Common myeloid progenitor, CD34-positive (primary cell): ENCODE measurements at regions not wholly inside any gene's neighbourhood (a gene's known extent, or its start where the extent isn't known, plus 50 kb on each side); places are given as distances from the start of the nearest gene placed in this dataset.

Experiments
- CTCF ChIA-PET: fragments of 350-600 bp; sonication (Branson Sonifier 250); formaldehyde crosslinking; loops from one replicate; lab custom pipeline; 2021; ENCODE audit warnings: antibody characterized with exemption; lab: Charles Lee
- POLR2A ChIA-PET: fragments of 350-600 bp; sonication (Branson Sonifier 250); formaldehyde crosslinking; loops from one replicate; lab custom pipeline; 2021; ENCODE audit warnings: antibody characterized with exemption; lab: Charles Lee
- DNase-seq, 3 donors: peaks; one replicate each; pipeline versions ENCODE4 v3.0.0 to v3.0.0-alpha.2; 2013
- H3K27ac ChIP-seq, 2 experiments: 1 replicate in 1 of 2; 2 replicates in 1 of 2; pipeline ENCODE4 v1.7.0; 2013; ENCODE audit warnings: inconsistent platforms in 2 of 2, low read length in 2 of 2, mild to moderate bottlenecking in 2 of 2, low read depth in 1 of 2, moderate library complexity in 1 of 2; ENCODE audit not compliant: severe bottlenecking in 2 of 2, insufficient read depth in 1 of 2, poor library complexity in 1 of 2
- H3K27me3 ChIP-seq, 5 experiments: replicated peaks in 2 of 5; 1 replicate in 3 of 5; 2 replicates in 2 of 5; pipeline versions ENCODE4 v1.6.1 to v1.7.0; 2013; ENCODE audit warnings: low read length in 4 of 5, mild to moderate bottlenecking in 2 of 5, moderate library complexity in 2 of 5, inconsistent platforms in 1 of 5; ENCODE audit not compliant: insufficient read depth in 5 of 5, control insufficient read depth in 4 of 5
- H3K36me3 ChIP-seq, 4 experiments: 1 replicate in 2 of 4; 2 replicates in 2 of 4; pipeline versions ENCODE4 v1.6.1 to v1.7.0; 2013; ENCODE audit warnings: low read length in 3 of 4, control low read depth in 1 of 4, mild to moderate bottlenecking in 1 of 4; ENCODE audit not compliant: control insufficient read depth in 4 of 4, insufficient read depth in 4 of 4
- H3K4me1 ChIP-seq, 4 experiments: 1 replicate in 3 of 4; 2 replicates in 1 of 4; pipeline versions ENCODE4 v1.6.1 to v1.7.1; 2013; ENCODE audit warnings: low read length in 3 of 4, mild to moderate bottlenecking in 3 of 4, control low read depth in 1 of 4, inconsistent platforms in 1 of 4, moderate library complexity in 1 of 4; ENCODE audit not compliant: control insufficient read depth in 4 of 4, insufficient read depth in 4 of 4; ENCODE audit errors: control extremely low read depth in 1 of 4
- H3K4me3 ChIP-seq, 7 experiments: 1 replicate in 4 of 7; 2 replicates in 3 of 7; pipeline versions ENCODE4 v1.5.1 to v1.7.0; 2013; ENCODE audit warnings: mild to moderate bottlenecking in 7 of 7, low read length in 6 of 7, moderate library complexity in 6 of 7, inconsistent platforms in 2 of 7, low read depth in 2 of 7, control low read depth in 1 of 7; ENCODE audit not compliant: insufficient read depth in 4 of 7, control insufficient read depth in 1 of 7; ENCODE audit errors: extremely low read depth in 1 of 7
- H3K9me3 ChIP-seq, 5 experiments: 1 replicate in 4 of 5; 2 replicates in 1 of 5; pipeline versions ENCODE4 v1.6.1 to v1.7.1; 2013; ENCODE audit warnings: low read length in 4 of 5, mild to moderate bottlenecking in 2 of 5, inconsistent platforms in 1 of 5, low read depth in 1 of 5, moderate library complexity in 1 of 5; ENCODE audit not compliant: control insufficient read depth in 4 of 5, insufficient read depth in 2 of 5; ENCODE audit errors: control extremely low read depth in 1 of 5
- WGBS: methylation state at CpG from one replicate; pipeline ENCODE4 v1.1.5; 2013; ENCODE audit not compliant: insufficient coverage; 5-methylcytosine and 5-hydroxymethylcytosine counted together

- Histone ChIP-seq H3K27me3 (no peaks in the 10 kb centered on the region), H3K27ac (no peak overlapping the region), H3K4me3 (no peak overlapping the region), H3K9me3 (peaks cover 1 to 8% (median 4%) of the 10 kb centered on the region in 5 experiments), H3K4me1 (peaks cover 0 to 14% (median 11%) of the 10 kb centered on the region in 4 experiments), H3K36me3 (no peaks in the 10 kb centered on the region)
- ChIA-PET CTCF (interaction anchor here (1.0 kb wide), 1 partner anchor 80 kb away, joined by 3 read pairs; no protein-coding TSS in a partner anchor), POLR2A (interaction anchor here (0.6 kb wide), 1 partner anchor 27 kb away, joined by 3 read pairs; no protein-coding TSS in a partner anchor)
- 97% methylated on average over 3 of the region's 3 CpGs for WGBS
- no peak for DNase-seq
Measured at GRCh38 chr7:47639495-47640110, 57.7 kb upstream of the TNS3 start.

DNA sequence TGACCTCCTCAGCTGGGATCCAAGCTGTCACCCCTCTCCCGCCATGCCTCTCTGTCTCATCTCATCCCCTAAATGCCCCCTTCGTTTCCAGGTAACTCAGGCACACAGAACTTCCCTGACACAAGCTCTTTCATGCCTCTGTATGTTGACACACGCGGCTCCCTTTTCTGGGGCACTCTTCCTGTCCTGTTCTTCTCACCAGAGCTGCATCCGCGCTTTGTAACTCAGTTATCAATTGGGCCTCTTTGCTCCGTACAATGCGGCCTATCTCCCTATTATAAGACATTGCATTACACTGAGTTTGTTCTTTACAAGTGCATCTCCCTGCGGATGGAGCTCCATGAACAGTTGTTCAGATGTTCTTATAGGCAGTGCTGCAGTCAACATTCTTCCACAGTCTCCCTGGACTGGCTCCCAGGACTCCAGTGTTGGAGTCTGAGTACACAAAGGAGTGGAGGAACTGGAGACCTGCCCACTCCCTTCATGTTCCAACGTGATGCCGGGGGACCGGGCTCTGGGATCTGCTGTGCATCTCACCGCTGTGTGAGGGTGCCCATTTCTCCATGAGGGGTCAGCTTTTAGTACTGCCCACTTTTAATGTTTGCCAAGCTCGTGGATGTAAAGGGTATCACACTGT, 56.9 kb upstream of the TNS3 start:
- Histone ChIP-seq H3K27me3 (no peaks in the 10 kb centered on the region), H3K9me3 (peaks cover 1 to 4% (median 4%) of the 10 kb centered on the region in 5 experiments), H3K4me1 (peaks cover 0 to 14% (median 11%) of the 10 kb centered on the region in 4 experiments), H3K4me3 (no peak overlapping the region), H3K36me3 (no peaks in the 10 kb centered on the region), H3K27ac (no peak overlapping the region)
- WGBS, result 92% methylated on average over 14 of the region's 14 CpGs
- no peak for DNase-seq
- ChIA-PET CTCF (interaction anchor here (0.8 kb wide), 2 partner anchors 9 to 29 kb away, joined by 3 read pairs; no protein-coding TSS in a partner anchor), POLR2A (interaction anchor here (0.6 kb wide), 1 partner anchor 26 kb away, joined by 3 read pairs; no protein-coding TSS in a partner anchor)

GRCh38 chr7:47636433-47637175, 54.7 kb upstream of the TNS3 start:
- no peaks in the 10 kb centered on the region for H3K27me3 ChIP-seq
- CTCF ChIA-PET, result no interaction called here
- no peaks in the 10 kb centered on the region for H3K9me3 ChIP-seq
- 96% methylated on average over 19 of the region's 20 CpGs for WGBS
- DNase-seq, result no peak
- no peak overlapping the region for H3K4me3 ChIP-seq
- no peak overlapping the region for H3K27ac ChIP-seq
- peaks cover 0 to 23% (median 17%) of the 10 kb centered on the region in 4 experiments for H3K4me1 ChIP-seq
- POLR2A ChIA-PET, result no interaction called here
- H3K36me3 ChIP-seq, result no peaks in the 10 kb centered on the region

GRCh38 chr7:47636081-47636432, 54.1 kb upstream of the TNS3 start:
- CTCF ChIA-PET, result no interaction called here
- no peak overlapping the region for H3K27ac ChIP-seq
- H3K4me1 ChIP-seq, result peaks cover 0 to 26% (median 17%) of the 10 kb centered on the region in 4 experiments
- no peak overlapping the region for H3K4me3 ChIP-seq
- POLR2A ChIA-PET, result no interaction called here
- H3K27me3 ChIP-seq, result no peaks in the 10 kb centered on the region
- WGBS, result 73% methylated on average over 4 of the region's 4 CpGs
- no peak for DNase-seq
- no peaks in the 10 kb centered on the region for H3K9me3 ChIP-seq
- H3K36me3 ChIP-seq, result no peaks in the 10 kb centered on the region

DNA sequence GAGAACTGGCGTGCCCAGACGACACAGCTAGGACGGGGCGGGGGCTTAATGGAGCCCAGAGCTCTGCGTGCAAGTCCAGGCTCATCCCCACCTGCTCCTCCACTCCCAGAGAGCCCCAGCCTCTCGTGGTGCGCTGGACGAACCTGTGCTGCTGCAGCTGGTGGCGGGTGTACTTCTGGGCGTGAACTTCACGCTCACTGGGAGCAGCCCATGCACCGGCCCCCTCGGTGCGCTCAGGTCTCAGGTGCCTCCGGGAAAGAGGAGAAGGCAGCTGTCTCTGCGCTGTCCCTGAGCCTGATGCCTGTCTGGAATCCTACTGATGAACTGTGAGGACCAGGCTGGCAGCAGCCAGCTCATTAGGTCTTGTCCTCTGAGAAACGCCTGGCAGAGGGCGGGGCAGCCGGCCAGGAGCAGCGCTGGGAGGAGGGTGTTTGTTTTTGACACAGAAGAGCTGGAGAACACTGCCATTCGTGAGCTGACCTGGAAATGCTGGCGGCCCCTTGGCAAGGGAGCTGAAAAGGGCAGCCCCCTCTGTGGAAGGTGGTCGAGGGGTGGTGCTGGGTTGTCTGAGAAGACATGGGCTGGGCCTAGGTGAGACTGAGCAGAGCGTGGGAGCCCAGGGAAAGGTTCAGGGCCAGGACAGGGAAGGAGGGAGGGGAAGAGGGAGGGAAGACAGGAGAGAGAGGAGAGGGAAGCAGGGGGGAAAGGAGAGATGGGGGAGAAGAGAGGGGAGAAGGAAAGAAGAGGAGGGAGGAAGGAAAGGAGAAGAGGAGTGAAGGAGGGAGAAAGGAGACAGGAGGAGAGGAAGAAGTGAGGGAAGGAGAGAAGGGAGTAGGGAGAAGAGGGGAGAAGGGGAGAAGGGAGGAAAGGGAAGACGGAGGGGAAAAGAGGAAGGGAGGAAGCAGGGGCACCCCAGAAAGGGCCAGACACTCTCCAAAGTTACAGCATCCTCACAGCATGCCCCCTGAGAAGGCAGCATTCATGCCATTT, 53.5 kb upstream of the TNS3 start:
- Histone ChIP-seq H3K27ac (no peak overlapping the region), H3K4me3 (peak overlapping the region in 3 of 7 experiments; percentile 4 to 36 (median 28)), H3K9me3 (no peaks in the 10 kb centered on the region), H3K4me1 (peaks cover 0 to 26% (median 17%) of the 10 kb centered on the region in 4 experiments), H3K27me3 (no peaks in the 10 kb centered on the region), H3K36me3 (no peaks in the 10 kb centered on the region)
- POLR2A ChIA-PET, result no interaction called here
- WGBS, result 71% methylated on average over 22 of the region's 25 CpGs
- CTCF ChIA-PET, result interaction anchor here (1.3 to 1.6 kb wide), 2 partner anchors 23 to 49 kb away, joined by 3 read pairs; no protein-coding TSS in a partner anchor
- no peak for DNase-seq

DNA sequence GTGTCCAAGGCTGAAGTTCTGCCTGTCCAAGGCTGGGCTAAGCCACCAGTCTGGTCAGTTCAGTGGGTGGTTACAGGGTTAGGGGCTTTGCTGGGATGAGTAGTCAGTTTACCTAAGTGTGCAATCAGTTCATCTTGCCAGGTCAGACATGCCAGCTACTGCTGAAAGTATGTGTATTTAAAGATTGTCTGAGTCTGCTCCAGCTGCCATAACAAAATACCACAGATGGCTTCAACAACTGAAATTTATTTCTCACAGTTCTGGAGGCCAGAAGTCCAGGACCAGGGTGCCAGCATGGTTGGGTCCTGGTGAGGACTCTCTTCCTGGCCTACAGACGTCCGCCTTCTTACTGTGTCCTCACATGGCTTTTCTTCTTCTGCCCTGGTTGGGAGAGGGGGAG, 52.4 kb upstream of the TNS3 start:
- DNase-seq, result no peak
- no CpG with 5 or more reads among the region's 2 CpGs for WGBS
- POLR2A ChIA-PET, result no interaction called here

More for the DNA sequence above, 52.4 kb upstream of the TNS3 start:
- H3K27ac ChIP-seq, result no peak overlapping the region
- no peaks in the 10 kb centered on the region for H3K9me3 ChIP-seq
- H3K4me3 ChIP-seq, result no peak overlapping the region
- no peaks in the 10 kb centered on the region for H3K36me3 ChIP-seq
- H3K27me3 ChIP-seq, result no peaks in the 10 kb centered on the region
- peaks cover 0 to 26% (median 17%) of the 10 kb centered on the region in 4 experiments for H3K4me1 ChIP-seq
- CTCF ChIA-PET, result interaction anchor here (0.8 to 1.6 kb wide), 4 partner anchors 12 to 47 kb away, joined by 3 read pairs; no protein-coding TSS in a partner anchor
